ENCODE measurements at regions not wholly inside any gene's neighbourhood (a gene's known extent, or its start where the extent isn't known, plus 50 kb on each side); places are given as distances from the start of the nearest gene placed in this dataset.

DNA sequence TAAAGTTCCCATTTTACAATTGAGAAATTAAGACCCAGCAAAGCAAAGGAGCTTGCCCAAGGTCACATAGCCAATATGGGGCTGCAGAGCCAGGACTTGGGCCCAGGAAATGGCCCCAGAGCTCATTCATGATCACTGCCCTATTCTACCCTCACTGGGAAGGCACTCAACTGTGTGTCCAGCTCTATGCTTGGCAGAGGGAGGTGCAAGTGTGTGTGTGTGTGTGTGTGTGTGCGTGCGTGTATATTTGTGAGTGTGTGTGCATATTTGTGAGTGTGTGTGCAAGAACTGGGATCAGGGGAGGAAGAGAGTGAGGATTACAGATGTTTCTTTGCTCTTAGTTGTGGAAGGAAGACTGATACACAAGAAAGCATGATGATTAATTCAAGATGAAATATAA is 151.2 kb upstream of the CRY1 start:
- Histone ChIP-seq H3K9ac (ENCODE audit: insufficient read depth, low read depth, low read length) (no peak overlapping the region), H3K27me3 (ENCODE audit: control insufficient read depth in 1 of 2, insufficient read depth in 2 of 2, low read length in 2 of 2) (peaks cover 1 to 4% of the 10 kb centered on the region in 2 experiments; a peak in 1 of 5 replicates), H3K36me3 (replicated peaks in 1 of 2; ENCODE audit: control insufficient read depth in 1 of 2, insufficient read depth in 2 of 2, low read length in 2 of 2) (no peaks in the 10 kb centered on the region), H3K9me3 (ENCODE audit: low read length) (no peaks in the 10 kb centered on the region), H3K4me2 (ENCODE audit: low read depth, low read length) (no peak overlapping the region), H3K79me2 (ENCODE audit: insufficient read depth, low read length) (no peaks in the 10 kb centered on the region), H4K20me1 (ENCODE audit: insufficient read depth, low read length) (no peaks in the 10 kb centered on the region), H3K4me1 (ENCODE audit: insufficient read depth, low read length) (peaks cover 15% of the 10 kb centered on the region), H3K27ac (ENCODE audit: extremely low read length, insufficient read depth, low read length) (no peak overlapping the region), H2AFZ (ENCODE audit: low read length) (no peak overlapping the region), H3K4me3 (replicated peaks in 1 of 3; ENCODE audit: insufficient read depth in 1 of 3, low read depth in 2 of 3, low read length in 3 of 3) (no peak overlapping the region)
- WGBS (ENCODE audit: low lambda C conversion rate) = 0% methylated on average over 2 of the region's 2 CpGs
- ChIA-PET POLR2A (no interaction called here), CTCF (ENCODE audit: low intra/inter-chr PET ratio, low total read pairs) (no interaction called here)
- ATAC-seq = no peak
- no TSS peak for BruUV-seq (replicated peaks)
- TF ChIP-seq NFE2 (CRISPR knock-in tag; IDR thresholded peaks at IDR 0.05) (no peak), ZBTB14 (CRISPR knock-in tag; IDR thresholded peaks at IDR 0.05) (no peak), ZNF605 (CRISPR knock-in tag; IDR thresholded peaks at IDR 0.05) (no peak), ZFP62 (CRISPR knock-in tag; IDR thresholded peaks at IDR 0.05) (no peak), ZFP36L1 (CRISPR knock-in tag; IDR thresholded peaks at IDR 0.05) (no peak), ZNF260 (CRISPR knock-in tag; IDR thresholded peaks at IDR 0.05; ENCODE audit: borderline replicate concordance, low read depth) (no peak), FOXJ3 (CRISPR knock-in tag; IDR thresholded peaks at IDR 0.05; ENCODE audit: borderline replicate concordance) (no peak), TP53 (CRISPR knock-in tag; conservative IDR thresholded peaks at IDR 0.05) (no peak), KAT8 (CRISPR knock-in tag; IDR thresholded peaks at IDR 0.05) (no peak)
- TF ChIP-seq, protein P1, sequence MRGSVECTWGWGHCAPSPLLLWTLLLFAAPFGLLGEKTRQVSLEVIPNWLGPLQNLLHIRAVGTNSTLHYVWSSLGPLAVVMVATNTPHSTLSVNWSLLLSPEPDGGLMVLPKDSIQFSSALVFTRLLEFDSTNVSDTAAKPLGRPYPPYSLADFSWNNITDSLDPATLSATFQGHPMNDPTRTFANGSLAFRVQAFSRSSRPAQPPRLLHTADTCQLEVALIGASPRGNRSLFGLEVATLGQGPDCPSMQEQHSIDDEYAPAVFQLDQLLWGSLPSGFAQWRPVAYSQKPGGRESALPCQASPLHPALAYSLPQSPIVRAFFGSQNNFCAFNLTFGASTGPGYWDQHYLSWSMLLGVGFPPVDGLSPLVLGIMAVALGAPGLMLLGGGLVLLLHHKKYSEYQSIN (CRISPR knock-in tag; IDR thresholded peaks at IDR 0.05; ENCODE audit: borderline replicate concordance) = no peak
- no peak for DNase-seq (ENCODE audit: low spot score)
- intact Hi-C loops (cut with micrococcal nuclease; ENCODE audit: unreplicated experiment) (no loop called here), in situ Hi-C loops (cut with HindIII; ENCODE audit: extremely low pct_ligation_motif_present, low pct_unique_long_range_greater_than_20kb) (no loop called here)
- FAIRE-seq = no peak
